Glutamatergic neuron (in vitro differentiated cells): ENCODE measurements at regions not wholly inside any gene's neighbourhood (a gene's known extent, or its start where the extent isn't known, plus 50 kb on each side); places are given as distances from the start of the nearest gene placed in this dataset.

Experiments used
- DNase-seq: peaks from one replicate; pipeline ENCODE4 v3.0.0; 2022
- H3K27ac Mint-ChIP-seq: one replicate; pipeline ENCODE4 v1.8.0; 2020; ENCODE audit warnings: mild to moderate bottlenecking, mixed read lengths, inconsistent platforms; ENCODE audit not compliant: unreplicated experiment
- H3K27me3 Mint-ChIP-seq: one replicate; pipeline ENCODE4 v1.8.0; 2020; ENCODE audit warnings: mild to moderate bottlenecking, moderate library complexity, mixed read lengths, inconsistent platforms; ENCODE audit not compliant: unreplicated experiment
- H3K36me3 Mint-ChIP-seq: one replicate; pipeline ENCODE4 v1.8.0; 2020; ENCODE audit warnings: mild to moderate bottlenecking, mixed read lengths, inconsistent platforms; ENCODE audit not compliant: unreplicated experiment
- H3K4me1 Mint-ChIP-seq: one replicate; pipeline ENCODE4 v1.8.0; 2020; ENCODE audit warnings: mild to moderate bottlenecking, low read depth, mixed read lengths, inconsistent platforms; ENCODE audit not compliant: unreplicated experiment
- H3K4me3 Mint-ChIP-seq: one replicate; pipeline ENCODE4 v1.8.0; 2020; ENCODE audit warnings: mild to moderate bottlenecking, mixed read lengths, inconsistent platforms; ENCODE audit not compliant: unreplicated experiment
- H3K9me3 Mint-ChIP-seq: one replicate; pipeline ENCODE4 v1.8.0; 2020; ENCODE audit warnings: mild to moderate bottlenecking, moderate library complexity, mixed read lengths, inconsistent platforms; ENCODE audit not compliant: unreplicated experiment
- TF ChIP-seq, protein P1 (sequence below): fragments of 200-600 bp; sonication (generic); IDR thresholded peaks from one replicate; pipeline ENCODE4 v1.5.0; 2021; ENCODE audit not compliant: partially characterized antibody, unreplicated experiment

DNA sequence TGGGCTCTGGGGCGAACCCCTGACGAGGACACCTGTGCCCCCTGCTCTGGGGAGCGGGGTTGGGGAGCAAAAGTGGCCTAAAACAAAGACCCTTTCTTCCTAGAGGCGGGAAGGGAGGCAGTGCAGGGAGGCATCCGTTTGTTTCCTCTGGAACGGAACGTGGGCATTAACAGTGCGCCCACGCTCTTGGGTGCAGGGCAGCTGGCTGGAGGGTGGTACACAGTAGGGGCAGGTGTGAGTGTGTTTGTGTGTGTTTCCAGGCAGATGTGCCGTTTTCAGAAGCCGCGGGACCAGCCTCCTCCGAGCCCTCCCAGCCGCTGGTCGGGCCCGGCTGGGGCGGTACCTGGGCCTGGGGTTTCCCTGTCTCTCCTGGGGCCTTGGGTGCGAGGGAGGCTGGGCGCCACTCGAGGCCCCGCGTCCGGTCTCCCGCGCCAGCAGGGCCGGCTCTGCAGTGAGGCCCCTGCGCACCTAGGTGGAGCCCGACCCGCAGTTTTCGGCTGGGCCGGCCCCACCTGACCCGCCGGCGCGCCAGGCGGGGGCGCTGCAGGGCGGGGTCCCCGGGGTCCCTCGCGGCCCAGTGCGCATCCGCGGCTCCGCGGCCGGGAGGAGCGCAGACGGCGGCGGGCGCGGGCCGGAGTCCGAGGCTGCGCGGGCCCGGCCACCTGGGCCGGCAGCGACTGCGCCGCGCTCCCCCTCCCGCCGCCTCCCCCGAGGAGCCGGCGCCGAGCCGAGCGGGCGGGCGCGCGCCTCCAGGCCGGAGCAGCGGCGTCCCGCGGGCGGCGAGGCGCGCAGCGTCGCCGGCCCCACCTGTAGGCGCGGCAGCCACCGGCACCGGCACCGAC, 1252.7 kb downstream of the BRD1 start:
- H3K9me3 Mint-ChIP-seq = peaks cover 18% of the 10 kb centered on the region
- no peak overlapping the region for H3K27ac Mint-ChIP-seq
- TF ChIP-seq, protein P1, sequence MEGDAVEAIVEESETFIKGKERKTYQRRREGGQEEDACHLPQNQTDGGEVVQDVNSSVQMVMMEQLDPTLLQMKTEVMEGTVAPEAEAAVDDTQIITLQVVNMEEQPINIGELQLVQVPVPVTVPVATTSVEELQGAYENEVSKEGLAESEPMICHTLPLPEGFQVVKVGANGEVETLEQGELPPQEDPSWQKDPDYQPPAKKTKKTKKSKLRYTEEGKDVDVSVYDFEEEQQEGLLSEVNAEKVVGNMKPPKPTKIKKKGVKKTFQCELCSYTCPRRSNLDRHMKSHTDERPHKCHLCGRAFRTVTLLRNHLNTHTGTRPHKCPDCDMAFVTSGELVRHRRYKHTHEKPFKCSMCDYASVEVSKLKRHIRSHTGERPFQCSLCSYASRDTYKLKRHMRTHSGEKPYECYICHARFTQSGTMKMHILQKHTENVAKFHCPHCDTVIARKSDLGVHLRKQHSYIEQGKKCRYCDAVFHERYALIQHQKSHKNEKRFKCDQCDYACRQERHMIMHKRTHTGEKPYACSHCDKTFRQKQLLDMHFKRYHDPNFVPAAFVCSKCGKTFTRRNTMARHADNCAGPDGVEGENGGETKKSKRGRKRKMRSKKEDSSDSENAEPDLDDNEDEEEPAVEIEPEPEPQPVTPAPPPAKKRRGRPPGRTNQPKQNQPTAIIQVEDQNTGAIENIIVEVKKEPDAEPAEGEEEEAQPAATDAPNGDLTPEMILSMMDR = peak; percentile 45
- DNase-seq = peak; percentile 76
- peaks cover 11% of the 10 kb centered on the region for H3K36me3 Mint-ChIP-seq
- H3K4me1 Mint-ChIP-seq = no peaks in the 10 kb centered on the region
- peak overlapping the region; percentile 77 for H3K4me3 Mint-ChIP-seq
- peaks cover 8% of the 10 kb centered on the region for H3K27me3 Mint-ChIP-seq

GRCh38 chr22:48573766-48574165, 1253.9 kb downstream of the BRD1 start:
- TF ChIP-seq, protein P1 = no peak
- peaks cover 12% of the 10 kb centered on the region for H3K27me3 Mint-ChIP-seq
- peaks cover 13% of the 10 kb centered on the region for H3K36me3 Mint-ChIP-seq
- H3K27ac Mint-ChIP-seq = no peak overlapping the region
- H3K4me1 Mint-ChIP-seq = no peaks in the 10 kb centered on the region
- no peak overlapping the region for H3K4me3 Mint-ChIP-seq
- H3K9me3 Mint-ChIP-seq = peaks cover 19% of the 10 kb centered on the region
- DNase-seq = peak; percentile 4

GRCh38 chr22:48572951-48573350, 1254.7 kb downstream of the BRD1 start:
- peaks cover 13% of the 10 kb centered on the region for H3K36me3 Mint-ChIP-seq
- H3K4me1 Mint-ChIP-seq = peaks cover 4% of the 10 kb centered on the region
- no peak overlapping the region for H3K4me3 Mint-ChIP-seq
- H3K27me3 Mint-ChIP-seq = peaks cover 13% of the 10 kb centered on the region
- H3K27ac Mint-ChIP-seq = no peak overlapping the region
- peaks cover 21% of the 10 kb centered on the region for H3K9me3 Mint-ChIP-seq
- TF ChIP-seq, protein P1 = no peak
- DNase-seq = peak; percentile 3

DNA sequence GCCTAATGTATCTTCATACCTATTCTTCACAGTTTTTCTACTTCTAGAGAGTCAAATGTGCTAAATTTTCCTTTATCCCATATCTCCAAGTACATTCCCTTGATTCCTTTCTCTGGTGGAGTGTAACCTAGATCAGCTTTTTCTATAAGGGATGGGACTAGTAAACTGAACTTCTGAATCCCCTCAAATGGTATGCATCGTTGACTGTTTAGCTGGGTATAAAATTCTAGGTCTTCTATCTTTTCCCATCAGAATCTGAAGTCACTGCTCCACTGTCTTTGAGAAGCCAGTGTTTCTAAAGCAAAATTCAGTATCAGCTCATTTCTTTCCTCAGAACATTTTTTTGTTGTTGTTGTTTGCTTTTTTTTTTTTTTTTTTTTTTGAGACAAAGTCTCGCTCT, 1256.8 kb downstream of the BRD1 start:
- DNase-seq = no peak
- TF ChIP-seq, protein P1 = no peak
- no peak overlapping the region for H3K4me3 Mint-ChIP-seq
- H3K27ac Mint-ChIP-seq = no peak overlapping the region
- H3K36me3 Mint-ChIP-seq = peaks cover 13% of the 10 kb centered on the region
- H3K9me3 Mint-ChIP-seq = peaks cover 23% of the 10 kb centered on the region
- peaks cover 9% of the 10 kb centered on the region for H3K4me1 Mint-ChIP-seq
- peaks cover 19% of the 10 kb centered on the region for H3K27me3 Mint-ChIP-seq
